ENCODE measurements at regions not wholly inside any gene's neighbourhood (a gene's known extent, or its start where the extent isn't known, plus 50 kb on each side); places are given as distances from the start of the nearest gene placed in this dataset.

- TF ChIP-seq IKZF2 (IDR thresholded peaks at IDR 0.05) = no peak
- TF ChIP-seq, protein P1, sequence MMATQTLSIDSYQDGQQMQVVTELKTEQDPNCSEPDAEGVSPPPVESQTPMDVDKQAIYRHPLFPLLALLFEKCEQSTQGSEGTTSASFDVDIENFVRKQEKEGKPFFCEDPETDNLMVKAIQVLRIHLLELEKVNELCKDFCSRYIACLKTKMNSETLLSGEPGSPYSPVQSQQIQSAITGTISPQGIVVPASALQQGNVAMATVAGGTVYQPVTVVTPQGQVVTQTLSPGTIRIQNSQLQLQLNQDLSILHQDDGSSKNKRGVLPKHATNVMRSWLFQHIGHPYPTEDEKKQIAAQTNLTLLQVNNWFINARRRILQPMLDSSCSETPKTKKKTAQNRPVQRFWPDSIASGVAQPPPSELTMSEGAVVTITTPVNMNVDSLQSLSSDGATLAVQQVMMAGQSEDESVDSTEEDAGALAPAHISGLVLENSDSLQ (IDR thresholded peaks at IDR 0.05) = no peak
- no peak for TF ChIP-seq YY1 (IDR thresholded peaks at IDR 0.05; ENCODE audit: low read depth, low read length)
- TF ChIP-seq HSF1 (IDR thresholded peaks at IDR 0.05; ENCODE audit: low read depth, low read length) = no peak
Measured at GRCh38 chr12:9372202-9372601, 164.0 kb upstream of the PZP start (continued).

- POLR2A ChIA-PET = no interaction called here
- Histone ChIP-seq H3K4me3 (no peak overlapping the region), H3K4me2 (ENCODE audit: control insufficient read depth, insufficient read depth) (no peak overlapping the region), H3K36me3 (ENCODE audit: control insufficient read depth in 2 of 2, insufficient read depth in 2 of 2, low read length in 1 of 2) (no peaks in the 10 kb centered on the region), H3K27ac (ENCODE audit: control insufficient read depth, insufficient read depth) (no peak overlapping the region), H3K27me3 (replicated peaks in 1 of 2; ENCODE audit: control insufficient read depth in 2 of 2, insufficient read depth in 2 of 2, low read length in 1 of 2) (no peaks in the 10 kb centered on the region), H3K4me1 (ENCODE audit: control insufficient read depth, insufficient read depth, low read length) (peaks cover 28% of the 10 kb centered on the region), H3K9ac (ENCODE audit: control insufficient read depth, insufficient read depth, low read length) (no peak overlapping the region), H3K9me3 (replicated peaks; ENCODE audit: control insufficient read depth, insufficient read depth, low read length) (no peaks in the 10 kb centered on the region; the same call in 2 of the 3 replicates), H3K79me2 (ENCODE audit: control insufficient read depth, insufficient read depth, low read length) (no peaks in the 10 kb centered on the region), H4K20me1 (ENCODE audit: control insufficient read depth, insufficient read depth) (no peaks in the 10 kb centered on the region), H2AFZ (ENCODE audit: control insufficient read depth, low read depth, low read length) (no peak overlapping the region)
- in situ Hi-C loops (cut with MboI) = loop anchor here (10.0 kb wide), 1 partner anchor 723 kb away; no protein-coding TSS in a partner anchor
- CTCF ChIA-PET = interaction anchor here (12.3 kb wide), 1 partner anchor 36 kb away, joined by 80 read pairs; no protein-coding TSS in a partner anchor
- DNase-seq (ENCODE audit: low read depth, low spot score) (no peak), FAIRE-seq (no peak), ATAC-seq (no peak)
- SMC1A ChIA-PET (ENCODE audit: uncharacterized antibody, unreplicated experiment) = interaction anchor here (2.7 kb wide), 1 partner anchor 36 kb away, joined by 15 read pairs; no protein-coding TSS in a partner anchor
- RAD21 ChIA-PET (ENCODE audit: unreplicated experiment) = interaction anchor here (7.8 kb wide), 1 partner anchor 36 kb away, joined by 46 read pairs; no protein-coding TSS in a partner anchor
- TF ChIP-seq BRCA1 (IDR thresholded peaks at IDR 0.05; ENCODE audit: low read depth, low read length) (no peak), IRF5 (IDR thresholded peaks at IDR 0.05; ENCODE audit: borderline replicate concordance) (no peak), BMI1 (IDR thresholded peaks at IDR 0.05; ENCODE audit: borderline replicate concordance) (no peak), E2F4 (IDR thresholded peaks at IDR 0.05; ENCODE audit: low read depth, low read length) (no peak), NR2C2 (IDR thresholded peaks at IDR 0.05; ENCODE audit: borderline replicate concordance, control insufficient read depth, insufficient read length, low read depth) (no peak), DPF2 (IDR thresholded peaks at IDR 0.05) (no peak), CREB1 (IDR thresholded peaks at IDR 0.05; ENCODE audit: low read depth) (no peak), FOXM1 (IDR thresholded peaks at IDR 0.05; ENCODE audit: low read depth, low read length) (no peak), KDM1A (IDR thresholded peaks at IDR 0.05; ENCODE audit: borderline replicate concordance) (no peak), SP1 (IDR thresholded peaks at IDR 0.05; ENCODE audit: low read depth, low read length) (no peak), SPI1 (IDR thresholded peaks at IDR 0.05; ENCODE audit: borderline replicate concordance, insufficient read depth, low read depth, low read length) (no peak), CHD4 (IDR thresholded peaks at IDR 0.05) (no peak)
- TF ChIP-seq, protein P2, sequence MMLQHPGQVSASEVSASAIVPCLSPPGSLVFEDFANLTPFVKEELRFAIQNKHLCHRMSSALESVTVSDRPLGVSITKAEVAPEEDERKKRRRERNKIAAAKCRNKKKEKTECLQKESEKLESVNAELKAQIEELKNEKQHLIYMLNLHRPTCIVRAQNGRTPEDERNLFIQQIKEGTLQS (IDR thresholded peaks at IDR 0.05; ENCODE audit: borderline replicate concordance, extremely low read depth, low read depth, low read length) = no peak
- WGBS (ENCODE audit: insufficient coverage, insufficient replicate concordance, low lambda C conversion rate, missing lambda C conversion rate) = 79% methylated on average over 5 of the region's 5 CpGs
- intact Hi-C loops (cut with micrococcal nuclease; ENCODE audit: unreplicated experiment) = loop anchor here (10.0 kb wide), 1 partner anchor 347 kb away; no protein-coding TSS in a partner anchor
- BruUV-seq (replicated peaks) = no TSS peak
Measured at GRCh38 chr12:9367828-9368227, 159.6 kb upstream of the PZP start.
